Transverse colon (tissue), 4 donors: ENCODE measurements at regions not wholly inside any gene's neighbourhood (a gene's known extent, or its start where the extent isn't known, plus 50 kb on each side); places are given as distances from the start of the nearest gene placed in this dataset.

Source experiments
- DNase-seq: peaks from one replicate; pipeline ENCODE4 v3.0.0-alpha.2; 2019
- H3K27ac ChIP-seq, 4 donors: fragments of 200-600 bp; sonication (generic); 2 replicates each; pipeline ENCODE4 v1.5.1; 2016 to 2018; ENCODE audit warnings: inconsistent platforms in 4 of 4
- H3K27me3 ChIP-seq: fragments of 200-600 bp; sonication (generic); 2 replicates; pipeline ENCODE4 v1.5.1; 2017; ENCODE audit warnings: inconsistent platforms
- H3K36me3 ChIP-seq, 4 donors: fragments of 200-600 bp; sonication (generic); 2 replicates each; pipeline ENCODE4 v1.5.1; 2017 to 2019; ENCODE audit warnings: inconsistent platforms in 4 of 4
- H3K4me1 ChIP-seq, 4 donors: fragments of 200-600 bp; sonication (generic); 2 replicates each; pipeline ENCODE4 v1.5.1; 2017 to 2020; ENCODE audit warnings: inconsistent platforms in 4 of 4
- H3K4me3 ChIP-seq, 4 donors: fragments of 200-600 bp; sonication (generic); 1 replicate in 1 of 4; 2 replicates in 3 of 4; pipeline versions ENCODE4 v1.5.1 to v1.6.1; 2017 to 2019; ENCODE audit warnings: inconsistent platforms in 4 of 4
- H3K9me3 ChIP-seq, 2 donors: fragments of 200-600 bp; sonication (generic); 2 replicates each; pipeline ENCODE4 v1.5.1; 2017 to 2019; ENCODE audit warnings: inconsistent platforms in 2 of 2
- EP300 ChIP-seq: sonication (generic); formaldehyde crosslinking; IDR thresholded peaks from one replicate; pipeline ENCODE4 v1.6.1; 2017; ENCODE audit warnings: antibody characterized with exemption, low read depth
- POLR2A ChIP-seq: fragments of 450-650 bp; IDR thresholded peaks from one replicate; pipeline ENCODE4 v1.6.1; 2016; ENCODE audit warnings: antibody characterized with exemption, mild to moderate bottlenecking, moderate library complexity
- POLR2AphosphoS5 ChIP-seq, 3 donors: sonication (generic); formaldehyde crosslinking; IDR thresholded peaks; one replicate each; pipeline ENCODE4 v1.6.1; 2016; ENCODE audit warnings: antibody characterized with exemption in 3 of 3
- WGBS, 2 donors: methylation state at CpG; one replicate each; pipeline ENCODE4 v1.1.5; 2018; ENCODE audit warnings: low coverage in 1 of 2; 5-methylcytosine and 5-hydroxymethylcytosine counted together
- in situ Hi-C, 4 donors: fragments of 200-750 bp; cut with MboI; loops; one replicate each; pipeline versions ENCODE4 v1.15.0 to v1.15.1; 2017; ENCODE audit warnings: low sequenced_read_pairs in 3 of 4, low pct_ligation_motif_present in 1 of 4, low pct_unique_long_range_greater_than_20kb in 1 of 4
- intact Hi-C: fragments of 100-400 bp; cut with DNase I; formaldehyde crosslinking; loops from one replicate; pipeline ENCODE4 v1.15.1; 2023; ENCODE audit warnings: low total_unique reads
- TF ChIP-seq, protein P1 (sequence below), 5 experiments: fragments of 200-600 bp in 3 of 5; fragments of 450-650 bp in 2 of 5; sonication (generic) in 3 of 5; IDR thresholded peaks; 1 replicate in 2 of 5; 2 replicates in 3 of 5; pipeline ENCODE4 v1.5.1; 2016 to 2017; ENCODE audit warnings: antibody characterized with exemption in 5 of 5, inconsistent platforms in 3 of 5, mild to moderate bottlenecking in 2 of 5, moderate library complexity in 1 of 5

DNA sequence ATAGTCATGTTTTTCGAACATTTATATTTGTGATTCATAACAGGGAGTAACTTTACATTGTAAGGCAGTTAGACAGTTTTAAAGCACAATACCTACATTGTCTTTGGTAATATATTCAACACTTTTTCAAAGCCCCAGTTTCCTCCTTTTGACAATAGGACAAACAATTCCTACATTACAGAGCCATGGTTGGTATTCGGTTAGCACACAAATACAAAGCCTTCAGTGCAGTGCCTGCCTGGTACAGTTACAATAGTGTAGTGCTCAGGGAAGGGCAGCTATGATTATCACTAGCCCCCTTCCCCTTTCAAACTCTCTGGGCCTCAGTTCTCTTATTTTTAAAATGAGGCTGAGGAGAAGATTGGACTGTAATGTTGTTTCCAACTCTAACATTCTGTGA is 207.8 kb downstream of the TPBG start:
- H3K27me3 ChIP-seq = no peaks in the 10 kb centered on the region
- peaks cover 0 to 3% of the 10 kb centered on the region in 2 donors for H3K9me3 ChIP-seq
- no peak for DNase-seq
- no peaks in the 10 kb centered on the region for H3K36me3 ChIP-seq
- in situ Hi-C loops (no loop called here), intact Hi-C loops (no loop called here)
- TF ChIP-seq POLR2A = no peak
- TF ChIP-seq POLR2AphosphoS5 (IDR thresholded peaks at IDR 0.05) = no peak
- WGBS, 2 donors = 17 to 54% methylated on average over 2 of the region's 2 CpGs
- H3K4me1 ChIP-seq = no peaks in the 10 kb centered on the region
- no peak overlapping the region for H3K4me3 ChIP-seq
- no peak overlapping the region for H3K27ac ChIP-seq

DNA sequence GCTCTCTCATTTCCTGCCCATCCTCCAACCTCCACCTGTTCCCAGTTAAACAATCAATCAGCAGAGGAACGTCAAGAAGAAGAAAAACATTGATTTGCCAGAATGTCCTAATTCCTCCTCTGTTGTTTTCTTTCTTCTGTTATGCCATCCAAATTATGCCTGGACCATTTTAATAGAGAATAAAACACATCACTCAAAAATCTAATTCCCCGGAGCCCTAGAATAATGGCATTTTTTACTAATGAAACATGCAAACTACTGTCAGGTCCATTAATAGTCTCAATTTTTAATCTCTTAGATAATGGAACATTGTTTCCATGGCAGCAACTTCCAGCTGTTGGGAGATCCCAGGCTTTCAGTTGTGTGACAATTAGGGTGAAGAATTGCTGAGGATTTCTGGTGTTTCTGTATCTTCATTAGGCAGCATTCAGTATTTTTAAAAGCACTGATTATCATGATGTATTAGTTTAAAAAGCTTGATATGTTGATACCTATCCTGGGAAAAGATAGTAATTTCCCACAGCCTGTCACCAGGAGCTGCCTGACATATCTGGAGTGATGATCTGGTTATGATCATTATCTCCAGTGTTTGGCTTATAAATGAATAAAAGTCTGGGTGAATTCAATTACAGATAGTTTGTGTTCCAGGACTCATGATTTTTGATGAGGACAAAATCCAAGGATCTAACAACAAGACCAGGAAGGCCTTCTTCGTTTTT is 209.8 kb downstream of the TPBG start:
- WGBS, 2 donors = 53 to 68% methylated on average over 3 of the region's 3 CpGs
- TF ChIP-seq EP300 (no peak), POLR2AphosphoS5 (IDR thresholded peaks at IDR 0.05) (no peak), POLR2A (no peak)
- TF ChIP-seq, protein P1, sequence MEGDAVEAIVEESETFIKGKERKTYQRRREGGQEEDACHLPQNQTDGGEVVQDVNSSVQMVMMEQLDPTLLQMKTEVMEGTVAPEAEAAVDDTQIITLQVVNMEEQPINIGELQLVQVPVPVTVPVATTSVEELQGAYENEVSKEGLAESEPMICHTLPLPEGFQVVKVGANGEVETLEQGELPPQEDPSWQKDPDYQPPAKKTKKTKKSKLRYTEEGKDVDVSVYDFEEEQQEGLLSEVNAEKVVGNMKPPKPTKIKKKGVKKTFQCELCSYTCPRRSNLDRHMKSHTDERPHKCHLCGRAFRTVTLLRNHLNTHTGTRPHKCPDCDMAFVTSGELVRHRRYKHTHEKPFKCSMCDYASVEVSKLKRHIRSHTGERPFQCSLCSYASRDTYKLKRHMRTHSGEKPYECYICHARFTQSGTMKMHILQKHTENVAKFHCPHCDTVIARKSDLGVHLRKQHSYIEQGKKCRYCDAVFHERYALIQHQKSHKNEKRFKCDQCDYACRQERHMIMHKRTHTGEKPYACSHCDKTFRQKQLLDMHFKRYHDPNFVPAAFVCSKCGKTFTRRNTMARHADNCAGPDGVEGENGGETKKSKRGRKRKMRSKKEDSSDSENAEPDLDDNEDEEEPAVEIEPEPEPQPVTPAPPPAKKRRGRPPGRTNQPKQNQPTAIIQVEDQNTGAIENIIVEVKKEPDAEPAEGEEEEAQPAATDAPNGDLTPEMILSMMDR (IDR thresholded peaks at IDR 0.05) = no peak
- Histone ChIP-seq H3K4me3 (no peak overlapping the region), H3K27me3 (no peaks in the 10 kb centered on the region), H3K36me3 (no peaks in the 10 kb centered on the region), H3K27ac (no peak overlapping the region), H3K4me1 (no peaks in the 10 kb centered on the region), H3K9me3 (peaks cover 0 to 4% of the 10 kb centered on the region in 2 donors)
- no peak for DNase-seq
- in situ Hi-C loops (no loop called here), intact Hi-C loops (no loop called here)

DNA sequence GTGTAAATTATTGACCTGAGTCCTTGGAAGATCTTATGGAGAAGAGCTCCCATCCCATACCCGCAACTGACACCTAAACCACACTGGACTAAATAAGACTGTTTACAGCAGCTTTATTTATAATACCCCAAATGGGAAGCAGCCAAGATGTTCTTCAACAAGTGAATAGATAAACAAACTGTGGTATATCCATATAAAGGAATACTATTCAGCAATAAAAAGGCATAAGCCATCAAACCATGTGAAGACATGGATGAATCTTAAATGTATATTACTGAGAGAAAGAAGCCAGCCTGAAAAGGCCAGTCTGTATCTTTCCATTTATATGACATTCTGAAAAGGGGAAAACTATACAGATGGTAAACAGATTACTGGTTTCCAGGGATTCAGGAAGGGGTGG is 212.7 kb downstream of the TPBG start:
- intact Hi-C loops (no loop called here), in situ Hi-C loops (no loop called here)
- Histone ChIP-seq H3K27me3 (peaks cover under 1% of the 10 kb centered on the region), H3K9me3 (peaks cover 0 to 4% of the 10 kb centered on the region in 2 donors), H3K27ac (no peak overlapping the region), H3K4me3 (no peak overlapping the region), H3K4me1 (no peaks in the 10 kb centered on the region), H3K36me3 (no peaks in the 10 kb centered on the region)
- DNase-seq = no peak
- 80 to 84% methylated on average over 1 of the region's 1 CpG for WGBS, 2 donors
- no peak for TF ChIP-seq POLR2AphosphoS5 (IDR thresholded peaks at IDR 0.05)
- no peak for TF ChIP-seq POLR2A
- TF ChIP-seq, protein P1 (IDR thresholded peaks at IDR 0.05) = no peak
- TF ChIP-seq EP300 = no peak

DNA sequence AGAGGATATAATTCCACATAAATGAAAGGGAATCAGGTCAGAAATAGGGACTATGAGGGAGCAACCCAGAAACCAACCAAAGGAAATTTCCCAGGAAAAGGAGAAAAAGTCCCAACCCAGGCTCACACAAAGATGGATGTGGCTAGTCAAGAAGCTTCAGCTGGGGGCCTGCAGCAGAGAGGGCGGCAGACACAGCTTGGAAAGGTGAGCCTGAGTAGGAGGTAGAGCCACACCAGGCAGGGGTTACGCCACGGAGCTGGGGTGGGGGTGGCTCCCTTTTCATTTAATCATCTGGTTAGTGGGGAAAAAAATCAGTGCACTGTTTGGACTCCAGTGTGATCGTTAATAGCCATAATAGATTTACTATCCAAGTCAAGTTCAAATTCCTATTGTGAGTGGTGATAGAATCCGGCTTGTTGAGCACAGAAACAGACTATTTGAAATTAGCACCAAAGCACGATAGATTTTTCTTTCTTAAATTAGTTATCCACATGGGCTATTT is 220.6 kb downstream of the TPBG start:
- DNase-seq = no peak
- Histone ChIP-seq H3K36me3 (no peaks in the 10 kb centered on the region), H3K4me1 (no peaks in the 10 kb centered on the region), H3K27me3 (peaks cover 4% of the 10 kb centered on the region), H3K9me3 (no peaks in the 10 kb centered on the region), H3K4me3 (no peak overlapping the region), H3K27ac (no peak overlapping the region)
- in situ Hi-C loops (no loop called here), intact Hi-C loops (no loop called here)
- no peak for TF ChIP-seq POLR2AphosphoS5 (IDR thresholded peaks at IDR 0.05)
- TF ChIP-seq EP300 = no peak
- TF ChIP-seq, protein P1 (IDR thresholded peaks at IDR 0.05) = no peak
- TF ChIP-seq POLR2A = no peak
- 69 to 73% methylated on average over 3 to 6 of the region's 6 CpGs for WGBS, 2 donors

DNA sequence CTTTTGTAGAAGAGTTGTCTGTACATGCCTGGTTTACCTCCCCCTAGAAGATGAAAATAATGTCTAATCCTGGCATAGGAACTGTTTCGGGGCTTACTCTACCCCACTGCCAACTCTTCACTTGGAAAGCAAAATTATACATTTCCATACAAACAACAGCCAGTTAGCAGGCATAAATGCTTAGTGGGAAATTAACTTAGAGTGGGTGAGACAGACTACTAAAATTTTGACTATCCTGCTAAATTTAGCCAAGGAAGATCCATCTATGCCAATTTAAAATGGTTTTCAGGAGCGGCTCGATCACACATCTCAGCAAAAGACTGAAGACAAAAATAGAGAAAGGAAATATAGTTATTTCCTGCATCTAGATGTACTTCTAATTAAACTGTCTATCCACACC is 221.2 kb downstream of the TPBG start:
- TF ChIP-seq EP300 (no peak), POLR2A (no peak), POLR2AphosphoS5 (IDR thresholded peaks at IDR 0.05) (no peak)
- TF ChIP-seq, protein P1 (IDR thresholded peaks at IDR 0.05) = no peak
- Histone ChIP-seq H3K27me3 (peaks cover 4% of the 10 kb centered on the region), H3K9me3 (no peaks in the 10 kb centered on the region), H3K4me1 (no peaks in the 10 kb centered on the region), H3K4me3 (no peak overlapping the region), H3K27ac (no peak overlapping the region), H3K36me3 (no peaks in the 10 kb centered on the region)
- 78 to 83% methylated on average over 2 to 3 of the region's 3 CpGs for WGBS, 2 donors
- in situ Hi-C loops (no loop called here), intact Hi-C loops (no loop called here)
- DNase-seq = no peak
